ENCODE measurements at regions not wholly inside any gene's neighbourhood (a gene's known extent, or its start where the extent isn't known, plus 50 kb on each side); places are given as distances from the start of the nearest gene placed in this dataset.

DNA sequence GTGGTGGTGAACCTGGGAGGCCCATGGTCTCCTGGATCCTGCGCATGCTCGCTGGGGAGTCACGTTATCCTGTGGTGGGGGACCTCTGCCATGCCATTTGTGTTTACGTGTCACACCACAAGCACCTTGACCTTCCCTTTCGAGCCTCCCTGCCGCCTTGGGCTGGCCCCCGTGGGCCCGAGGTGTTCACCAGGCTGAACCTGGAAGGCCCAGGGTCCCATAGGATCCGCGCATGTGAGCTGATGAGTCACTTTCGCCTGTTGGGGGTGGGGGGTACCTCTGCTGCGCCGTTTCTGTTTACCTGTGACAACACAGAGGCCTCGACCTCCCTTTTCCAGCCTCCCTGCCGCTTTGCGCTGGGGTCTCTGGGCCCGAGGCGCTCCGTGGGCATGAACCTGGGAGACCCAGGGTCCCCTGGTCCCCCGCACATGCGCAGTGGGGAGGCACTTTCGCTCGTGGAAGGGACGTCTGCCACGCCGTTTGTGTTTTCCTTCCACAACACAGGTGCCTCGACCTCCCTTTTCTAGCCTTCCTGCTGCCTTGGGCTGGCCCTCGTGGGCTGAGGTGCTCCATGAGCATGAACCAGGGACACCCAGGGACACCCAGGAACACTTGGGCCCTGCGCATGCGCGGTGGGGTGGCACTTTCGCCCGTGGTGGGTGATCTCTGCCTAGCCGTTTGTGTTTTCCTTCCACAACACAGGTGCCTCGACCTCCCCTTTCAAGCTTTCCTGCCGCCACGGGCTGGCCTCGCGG lies 334.1 kb downstream of the ALG10 start:
- BruUV-seq (replicated peaks) = no TSS peak
- Histone ChIP-seq H3K27me3 (ENCODE audit: insufficient read depth, low read depth) (peaks cover 97% of the 10 kb centered on the region), H2AFZ (peak overlapping the region; percentile 74; the same call in 1 of the 2 replicates), H3K79me2 (ENCODE audit: low read depth) (no peaks in the 10 kb centered on the region), H3K4me1 (replicated peaks; ENCODE audit: insufficient read depth) (no peaks in the 10 kb centered on the region), H3F3A (ENCODE audit: insufficient read depth, low read depth) (no peaks in the 10 kb centered on the region), H3K36me3 (ENCODE audit: low read depth) (no peaks in the 10 kb centered on the region), H3K27ac (no peak overlapping the region), H4K20me1 (ENCODE audit: insufficient read depth) (no peaks in the 10 kb centered on the region), H3K4me3 (peak overlapping the region; percentile 50; the same call in 1 of the 2 replicates), H3K9me3 (ENCODE audit: insufficient read depth, low read depth) (no peaks in the 10 kb centered on the region), H3K4me2 (peak overlapping the region; percentile 73), H3K9me2 (ENCODE audit: insufficient read depth) (no peaks in the 10 kb centered on the region)
- DNase-seq = no peak
- intact Hi-C loops (cut with micrococcal nuclease; ENCODE audit: unreplicated experiment) = no loop called here
- POLR2A ChIA-PET (ENCODE audit: unreplicated experiment) = no interaction called here
- CTCF ChIA-PET = no interaction called here
- TF ChIP-seq, protein P1, sequence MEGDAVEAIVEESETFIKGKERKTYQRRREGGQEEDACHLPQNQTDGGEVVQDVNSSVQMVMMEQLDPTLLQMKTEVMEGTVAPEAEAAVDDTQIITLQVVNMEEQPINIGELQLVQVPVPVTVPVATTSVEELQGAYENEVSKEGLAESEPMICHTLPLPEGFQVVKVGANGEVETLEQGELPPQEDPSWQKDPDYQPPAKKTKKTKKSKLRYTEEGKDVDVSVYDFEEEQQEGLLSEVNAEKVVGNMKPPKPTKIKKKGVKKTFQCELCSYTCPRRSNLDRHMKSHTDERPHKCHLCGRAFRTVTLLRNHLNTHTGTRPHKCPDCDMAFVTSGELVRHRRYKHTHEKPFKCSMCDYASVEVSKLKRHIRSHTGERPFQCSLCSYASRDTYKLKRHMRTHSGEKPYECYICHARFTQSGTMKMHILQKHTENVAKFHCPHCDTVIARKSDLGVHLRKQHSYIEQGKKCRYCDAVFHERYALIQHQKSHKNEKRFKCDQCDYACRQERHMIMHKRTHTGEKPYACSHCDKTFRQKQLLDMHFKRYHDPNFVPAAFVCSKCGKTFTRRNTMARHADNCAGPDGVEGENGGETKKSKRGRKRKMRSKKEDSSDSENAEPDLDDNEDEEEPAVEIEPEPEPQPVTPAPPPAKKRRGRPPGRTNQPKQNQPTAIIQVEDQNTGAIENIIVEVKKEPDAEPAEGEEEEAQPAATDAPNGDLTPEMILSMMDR (conservative IDR thresholded peaks at IDR 0.05) = no peak
- no peak for TF ChIP-seq EZH2 (IDR thresholded peaks at IDR 0.05; ENCODE audit: low read depth)

DNA sequence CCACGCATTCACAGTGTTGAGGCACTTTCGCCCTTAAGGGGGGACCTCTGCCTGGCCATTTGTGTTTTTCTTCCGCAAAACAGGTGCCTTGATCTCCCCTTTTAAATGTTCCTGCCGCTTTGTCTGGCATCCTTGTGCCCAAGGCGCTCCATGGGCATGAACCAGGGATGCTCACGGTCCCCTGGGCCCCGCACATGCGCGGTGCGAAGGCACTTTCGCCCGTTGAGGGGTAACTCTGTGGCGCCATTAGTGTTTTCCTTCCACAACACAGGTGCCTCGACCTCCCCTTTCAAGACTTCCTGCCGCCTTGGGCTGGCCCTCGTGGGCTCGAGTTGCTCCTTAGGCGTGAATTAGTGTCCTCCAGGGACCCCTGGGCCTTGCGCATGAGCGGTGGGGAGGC lies 335.5 kb downstream of the ALG10 start:
- peaks cover 98% of the 10 kb centered on the region for H3K27me3 ChIP-seq (ENCODE audit: insufficient read depth, low read depth)
- POLR2A ChIA-PET (ENCODE audit: unreplicated experiment) = no interaction called here

DNA sequence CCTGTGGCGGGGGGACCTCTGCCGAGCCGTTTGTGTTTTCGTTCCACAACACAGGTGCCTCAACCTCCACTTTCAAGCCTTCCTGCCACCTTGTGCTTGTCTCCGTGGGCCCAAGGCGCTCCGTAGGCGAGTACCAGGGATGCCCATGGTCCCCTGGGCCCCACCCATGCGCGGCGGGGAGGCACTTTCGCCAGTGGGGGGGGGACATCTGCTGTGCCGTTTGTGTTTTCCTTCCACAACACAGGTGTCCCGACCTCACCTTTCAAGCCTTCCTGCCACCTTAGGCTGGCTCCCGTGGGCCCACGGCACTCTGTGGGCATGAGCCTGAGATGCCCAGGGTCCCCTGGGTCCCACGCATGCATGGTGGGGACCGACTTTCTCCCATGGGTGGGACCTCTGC lies 335.9 kb downstream of the ALG10 start:
- Histone ChIP-seq H3F3A (ENCODE audit: insufficient read depth, low read depth) (no peaks in the 10 kb centered on the region), H3K9me3 (ENCODE audit: insufficient read depth, low read depth) (no peaks in the 10 kb centered on the region), H3K27me3 (ENCODE audit: insufficient read depth, low read depth) (peaks cover 99% of the 10 kb centered on the region), H3K4me2 (no peak overlapping the region), H3K4me3 (no peak overlapping the region), H3K27ac (no peak overlapping the region), H3K36me3 (ENCODE audit: low read depth) (no peaks in the 10 kb centered on the region), H2AFZ (no peak overlapping the region), H3K4me1 (replicated peaks; ENCODE audit: insufficient read depth) (no peaks in the 10 kb centered on the region), H3K9me2 (ENCODE audit: insufficient read depth) (no peaks in the 10 kb centered on the region), H3K79me2 (ENCODE audit: low read depth) (no peaks in the 10 kb centered on the region), H4K20me1 (ENCODE audit: insufficient read depth) (no peaks in the 10 kb centered on the region)
- BruUV-seq (replicated peaks) = no TSS peak
- DNase-seq = no peak
- intact Hi-C loops (cut with micrococcal nuclease; ENCODE audit: unreplicated experiment) = no loop called here
- ChIA-PET CTCF (no interaction called here), POLR2A (ENCODE audit: unreplicated experiment) (no interaction called here)
- TF ChIP-seq, protein P1 (conservative IDR thresholded peaks at IDR 0.05) = no peak
- no peak for TF ChIP-seq EZH2 (IDR thresholded peaks at IDR 0.05; ENCODE audit: low read depth)

More for the DNA sequence above, 335.5 kb downstream of the ALG10 start:
- Histone ChIP-seq H3K79me2 (ENCODE audit: low read depth) (no peaks in the 10 kb centered on the region), H3K9me3 (ENCODE audit: insufficient read depth, low read depth) (no peaks in the 10 kb centered on the region), H2AFZ (no peak overlapping the region), H3K4me1 (replicated peaks; ENCODE audit: insufficient read depth) (no peaks in the 10 kb centered on the region), H4K20me1 (ENCODE audit: insufficient read depth) (no peaks in the 10 kb centered on the region), H3F3A (ENCODE audit: insufficient read depth, low read depth) (no peaks in the 10 kb centered on the region), H3K27ac (no peak overlapping the region), H3K36me3 (ENCODE audit: low read depth) (no peaks in the 10 kb centered on the region), H3K4me3 (no peak overlapping the region), H3K9me2 (ENCODE audit: insufficient read depth) (no peaks in the 10 kb centered on the region), H3K4me2 (no peak overlapping the region)
- BruUV-seq (replicated peaks) = no TSS peak
- TF ChIP-seq, protein P1 (conservative IDR thresholded peaks at IDR 0.05) = no peak
- no peak for TF ChIP-seq EZH2 (IDR thresholded peaks at IDR 0.05; ENCODE audit: low read depth)
- intact Hi-C loops (cut with micrococcal nuclease; ENCODE audit: unreplicated experiment) = no loop called here
- CTCF ChIA-PET = no interaction called here
- no peak for DNase-seq
